Mesenteric fat pad (tissue), 1 donor: ENCODE measurements at regions not wholly inside any gene's neighbourhood (a gene's known extent, or its start where the extent isn't known, plus 50 kb on each side); places are given as distances from the start of the nearest gene placed in this dataset.
"Not testable (repeated sequence)": the region's sequence is repeated elsewhere in the genome, so short reads cannot be mapped to it uniquely, and the experiment has no call there.

Source experiments
- DNase-seq: peaks from one replicate; pipeline ENCODE4 v3.0.0-alpha.2; 2020; ENCODE audit warnings: low spot score
- donor health status: DM: yes; HTN: yes; CAD: no.

DNA sequence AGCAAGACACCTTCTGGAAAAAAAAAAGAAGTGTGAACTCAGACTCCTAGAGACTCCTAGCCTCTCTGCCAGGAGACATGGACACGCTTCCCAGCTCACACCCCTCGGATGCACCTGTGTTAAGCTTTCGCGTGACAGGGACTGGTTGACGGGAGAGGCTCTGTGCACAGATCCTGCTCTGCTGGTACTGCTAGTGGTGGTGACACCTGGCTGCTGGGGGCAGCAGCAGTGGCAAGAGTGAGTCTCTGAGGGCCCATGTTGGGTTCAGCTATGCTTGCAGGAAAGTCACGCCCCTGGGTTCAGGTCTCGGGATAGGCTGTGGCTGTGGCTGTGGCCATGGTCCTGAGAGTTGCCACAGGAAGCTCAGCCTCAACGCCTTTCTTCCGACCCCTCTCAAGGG, 81.1 kb downstream of the XRCC2 start:
- DNase-seq, result peak; percentile 39

DNA sequence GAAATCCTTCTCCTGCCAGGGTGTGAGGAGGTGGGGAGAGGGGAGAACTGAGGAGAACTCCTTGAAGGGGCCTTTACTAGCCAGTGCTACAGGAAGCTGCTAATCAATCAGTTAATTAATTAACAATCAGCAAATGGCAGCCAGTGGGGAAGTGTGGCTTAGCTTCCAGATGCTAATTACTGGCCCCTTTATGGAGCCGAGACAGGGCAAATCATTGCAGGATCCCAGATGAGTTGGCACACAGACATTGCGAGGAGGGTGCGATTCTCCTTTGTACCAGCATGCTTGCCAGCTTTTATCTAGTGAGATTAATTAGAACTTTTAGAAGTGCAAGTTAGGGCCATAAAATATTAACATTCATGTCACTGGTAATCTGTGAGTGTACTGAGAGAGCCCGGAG, 84.0 kb downstream of the XRCC2 start:
- no peak for DNase-seq

GRCh38 chr7:152590481-152590880, 85.5 kb downstream of the XRCC2 start:
- peak; percentile 9 for DNase-seq

DNA sequence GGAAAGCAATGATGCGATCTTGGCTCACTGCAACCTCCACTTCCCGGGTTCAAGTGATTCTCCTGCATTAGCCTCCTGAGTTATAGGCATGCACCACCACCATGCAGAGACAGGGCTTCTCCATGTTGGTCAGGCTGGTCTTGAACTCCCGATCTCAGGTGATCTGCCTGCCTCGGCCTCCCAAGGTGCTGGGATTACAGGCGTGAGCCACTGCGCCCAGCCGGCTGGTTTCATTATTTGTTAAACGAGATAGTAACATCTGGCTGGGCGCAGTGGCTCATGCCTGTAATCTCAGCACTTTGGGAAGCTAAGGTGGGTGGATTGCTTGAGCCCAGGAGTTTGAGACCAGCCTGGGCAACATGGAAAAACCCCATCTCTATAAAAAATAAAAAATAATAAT, 86.1 kb downstream of the XRCC2 start:
- peak; percentile 68 for DNase-seq

DNA sequence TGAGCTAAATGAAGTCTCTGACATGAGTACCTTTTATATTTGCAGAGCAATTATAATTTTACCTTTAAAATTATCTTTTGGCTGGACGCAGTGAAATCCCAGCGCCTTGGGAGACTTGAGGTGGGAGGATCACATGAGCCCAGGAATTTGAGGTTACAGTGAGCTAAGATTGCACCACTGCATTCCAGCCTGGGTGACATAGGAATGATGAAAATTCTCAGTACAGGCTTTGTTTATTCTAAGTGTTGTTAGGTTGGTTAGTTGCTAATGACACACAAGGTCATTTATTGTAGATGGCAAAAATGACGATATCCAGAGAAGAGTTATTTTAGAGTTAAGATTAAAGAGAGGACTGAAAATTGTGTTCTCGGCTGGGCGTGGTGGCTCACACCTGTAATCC, 87.6 kb downstream of the XRCC2 start:
- no peak for DNase-seq

DNA sequence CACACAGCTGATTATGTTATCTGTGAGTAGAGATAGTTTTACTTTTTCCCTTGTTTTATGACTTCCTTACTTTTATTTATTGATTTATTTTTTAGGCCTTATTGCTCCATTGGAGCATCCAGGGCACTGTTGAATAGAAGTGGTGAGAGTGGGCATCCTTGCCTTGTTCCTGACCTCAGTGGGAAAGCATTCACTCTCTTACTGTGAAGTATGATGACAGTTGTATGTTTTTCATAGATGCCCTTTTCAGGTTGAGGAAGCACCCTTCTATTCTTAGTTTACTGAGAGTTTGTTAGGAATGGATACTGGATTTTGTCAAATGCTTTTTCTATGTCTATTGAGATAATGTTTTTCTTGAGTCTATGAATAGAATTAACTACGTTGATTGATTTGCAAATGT, 88.6 kb downstream of the XRCC2 start:
- no peak for DNase-seq

DNA sequence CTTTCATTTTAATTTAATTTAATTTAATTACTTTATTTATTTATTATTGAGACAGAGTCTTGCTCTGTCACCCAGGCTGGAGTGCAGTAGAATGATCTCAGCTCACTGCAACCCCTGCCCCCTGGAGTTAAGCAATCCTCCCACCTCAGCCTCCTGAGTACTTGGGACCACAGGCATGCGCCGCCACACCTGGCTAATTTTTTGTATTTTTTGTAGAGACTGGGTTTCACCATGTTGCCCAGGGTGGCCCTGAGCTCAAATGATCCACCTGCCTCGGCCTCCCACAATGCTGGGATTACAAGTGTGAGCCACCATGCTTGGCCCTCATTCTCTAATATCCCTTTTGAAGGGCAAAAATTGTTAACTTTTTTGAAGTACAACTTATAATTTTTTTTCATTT, 92.9 kb downstream of the XRCC2 start:
- no peak for DNase-seq

DNA sequence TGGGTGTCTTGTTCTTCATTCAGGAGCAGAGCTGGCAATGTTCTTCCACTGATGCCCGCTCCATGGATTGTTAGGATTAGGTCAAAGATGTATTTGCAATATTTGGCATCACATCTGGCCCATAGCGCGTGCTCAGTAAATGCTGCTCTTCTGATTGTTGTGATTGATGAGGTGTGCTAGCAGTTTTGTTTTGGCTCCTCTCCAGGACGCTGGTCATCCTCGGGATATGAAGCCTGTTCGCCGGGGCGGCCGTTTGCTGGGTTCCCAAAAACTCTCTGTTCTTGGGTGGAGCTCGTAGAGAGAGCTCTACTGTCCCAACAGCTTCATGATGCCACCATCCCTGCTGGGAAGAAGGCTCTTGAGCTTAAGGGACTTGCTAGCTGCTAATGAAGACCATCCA, 96.9 kb downstream of the XRCC2 start:
- no peak for DNase-seq

DNA sequence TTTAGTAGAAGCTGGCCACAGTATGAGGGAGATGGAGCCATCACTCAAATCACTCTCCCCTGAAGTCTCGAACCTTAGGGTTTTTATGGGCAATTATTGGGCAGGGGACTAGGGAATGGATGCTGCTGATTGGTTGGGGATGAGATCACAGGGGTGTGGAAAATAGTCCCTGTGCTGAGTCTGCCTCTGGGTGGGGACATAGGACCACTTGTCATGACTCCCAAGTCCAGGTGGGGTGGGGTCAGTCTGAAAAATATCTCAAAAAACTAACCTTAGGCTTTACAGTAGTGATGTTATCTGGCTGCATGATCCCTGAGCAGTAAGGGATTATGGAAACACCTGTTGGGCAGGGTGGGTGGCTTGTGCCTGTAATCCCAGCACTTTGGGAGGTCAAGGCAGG, 98.6 kb downstream of the XRCC2 start:
- no peak for DNase-seq

- no peak for DNase-seq
These were observed 100.9 kb downstream of the XRCC2 start for GRCh38 chr7:152574892-152575548.

DNA sequence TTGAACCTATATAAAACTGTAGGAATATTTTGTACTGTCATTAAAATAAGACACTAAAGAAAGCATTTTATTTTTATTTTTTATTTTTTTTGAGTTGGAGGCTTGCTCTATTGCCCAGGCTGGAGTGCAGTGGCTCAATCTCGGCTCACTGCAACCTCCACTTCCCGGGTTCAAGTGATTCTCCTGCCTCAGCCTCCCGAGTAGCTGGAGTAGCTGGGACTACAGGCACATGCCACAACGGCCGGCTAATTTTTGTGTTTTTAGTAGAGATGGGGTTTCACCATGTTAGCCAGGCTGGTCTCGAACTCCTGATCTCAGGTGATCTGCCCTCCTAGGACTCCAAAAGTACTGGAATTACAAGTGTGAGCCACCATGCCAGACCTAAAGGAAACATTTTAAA, 102.8 kb downstream of the XRCC2 start:
- DNase-seq, result not testable (repeated sequence)

GRCh38 chr7:152572101-152572500, 103.8 kb downstream of the XRCC2 start:
- no peak for DNase-seq

DNA sequence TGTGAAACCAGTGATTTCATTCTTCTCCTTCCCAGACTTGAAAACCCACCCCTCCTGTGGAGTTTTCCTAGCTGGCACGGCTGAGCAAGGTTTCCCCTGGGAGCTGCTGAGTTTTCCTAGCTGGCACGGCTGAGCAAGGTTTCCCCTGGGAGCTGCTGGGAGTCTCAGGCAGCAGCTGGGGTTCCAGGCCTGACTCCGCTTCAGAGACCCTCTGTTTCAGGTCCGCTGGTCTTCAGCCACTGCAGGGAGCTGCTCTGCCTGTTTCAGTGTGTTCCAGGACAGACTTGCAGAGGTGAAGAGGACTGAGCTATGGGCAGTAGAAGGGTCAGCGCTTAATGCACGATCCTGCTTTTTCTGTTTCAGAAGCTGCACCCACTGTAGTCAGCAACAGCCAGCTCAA, 104.9 kb downstream of the XRCC2 start:
- DNase-seq, result no peak

DNA sequence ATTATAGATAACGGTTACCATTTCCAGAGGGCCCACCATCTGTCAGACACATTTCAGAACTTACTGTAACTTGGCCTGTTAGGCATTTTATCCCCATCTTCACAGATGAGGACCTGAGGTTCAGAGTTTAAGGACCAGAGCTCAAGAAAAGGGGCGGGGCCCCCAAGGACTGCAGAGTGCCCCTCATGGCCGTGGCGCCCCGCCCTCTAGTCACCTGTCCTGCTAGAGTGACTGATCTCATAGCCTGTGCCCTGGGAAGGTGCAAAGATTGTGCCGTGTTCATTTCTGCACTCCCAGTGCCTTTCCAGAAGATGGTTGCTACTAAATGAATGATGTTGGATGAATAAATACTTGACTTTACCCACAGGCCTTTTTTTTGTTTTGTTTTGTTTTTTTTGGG, 107.0 kb downstream of the XRCC2 start:
- DNase-seq, result no peak

- no peak for DNase-seq
These were observed 110.2 kb downstream of the XRCC2 start for GRCh38 chr7:152565731-152566130.

DNA sequence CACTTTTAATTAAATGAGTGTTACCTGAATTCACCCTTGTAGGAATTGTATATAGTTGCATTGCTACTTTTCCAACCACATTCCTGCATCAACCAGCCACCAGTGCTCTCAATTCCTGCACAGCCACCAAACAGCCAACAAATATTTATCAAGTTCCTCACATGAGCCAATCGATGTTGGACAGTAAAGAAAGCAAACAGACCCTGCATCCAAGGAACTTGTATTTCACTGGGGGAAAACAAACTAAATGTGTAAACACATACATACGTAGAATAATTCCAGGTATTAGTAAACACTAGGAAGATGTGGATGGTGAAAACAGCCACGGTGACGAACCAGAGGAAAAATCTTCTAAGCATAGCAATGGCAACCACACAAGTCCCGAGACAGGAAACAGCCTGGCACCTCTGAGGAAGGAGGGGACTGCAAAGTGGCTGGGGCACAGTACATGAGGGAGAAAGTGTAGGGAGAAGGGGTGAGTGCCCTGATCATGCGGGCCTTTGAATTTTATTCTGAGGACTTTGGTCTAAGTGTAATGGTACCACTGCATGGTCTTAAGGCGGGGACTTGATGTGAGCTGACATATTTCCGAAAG, 111.2 kb downstream of the XRCC2 start:
- no peak for DNase-seq

- no peak for DNase-seq
These were observed 119.8 kb downstream of the XRCC2 start for GRCh38 chr7:152556013-152556755.

DNA sequence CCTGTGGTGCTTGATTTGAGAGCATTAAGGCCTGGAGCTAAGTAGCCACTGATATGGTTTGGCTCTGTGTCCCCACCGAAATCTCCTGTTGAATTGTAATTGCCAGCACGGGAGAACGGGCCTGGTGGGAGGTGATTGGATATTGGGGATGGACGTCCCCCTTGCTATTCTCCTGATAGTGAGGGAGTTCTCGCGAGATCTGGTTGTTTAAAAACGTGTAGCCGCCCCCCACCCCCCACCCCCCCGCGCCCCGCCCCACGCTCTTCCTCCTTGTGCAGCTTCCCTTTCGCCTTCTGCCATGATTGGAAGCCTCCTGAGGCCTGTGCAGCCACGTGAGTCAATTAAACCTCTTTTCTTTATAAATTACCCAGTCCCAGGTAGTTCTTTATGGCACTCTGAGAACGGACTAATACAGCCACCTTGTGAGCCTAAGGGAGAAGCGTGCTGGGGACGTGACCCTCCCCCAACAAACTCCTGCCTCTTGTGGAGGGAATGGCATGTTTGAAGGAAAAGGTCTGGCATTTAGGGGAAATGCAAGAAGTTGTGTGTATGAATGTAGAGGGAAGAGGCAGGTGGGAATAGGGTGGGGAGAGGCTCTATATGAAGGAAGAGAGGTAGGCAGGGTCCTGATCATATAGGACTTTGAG, 118.0 kb upstream of the KMT2C start:
- no peak for DNase-seq

DNA sequence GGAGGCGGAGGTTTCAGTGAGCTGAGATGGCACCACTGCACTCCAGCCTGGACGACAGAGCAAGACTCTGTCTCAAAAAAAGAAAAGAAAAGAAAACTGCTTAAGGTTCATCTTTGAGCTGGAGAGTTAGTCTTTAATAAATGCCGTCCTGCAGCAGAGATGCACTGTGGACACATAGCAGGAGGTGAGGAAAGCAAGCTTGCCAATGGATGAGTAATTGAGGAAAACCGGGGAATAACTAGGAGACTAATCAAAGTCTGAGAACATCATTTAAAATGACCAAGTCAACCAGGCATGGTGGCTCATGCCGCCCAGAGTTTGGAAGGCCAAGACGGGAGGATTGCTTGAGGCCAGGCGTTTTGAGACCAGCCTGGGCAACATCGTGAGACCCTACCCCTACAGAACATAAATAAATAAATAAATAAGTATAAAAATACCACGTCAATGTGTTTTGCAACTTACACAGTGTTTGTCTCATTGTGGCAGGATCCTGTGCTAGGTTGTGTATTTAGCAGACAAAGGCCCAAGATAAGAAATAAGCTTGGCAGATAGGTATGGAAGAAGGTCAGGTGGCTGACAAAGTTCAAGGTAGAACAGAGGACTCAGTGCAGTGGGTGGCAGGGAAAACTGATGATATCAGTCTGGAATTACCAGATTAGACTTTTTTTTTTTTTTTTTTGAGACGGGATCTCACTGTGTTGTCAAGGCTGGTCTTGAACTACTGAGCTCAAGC, 115.7 kb upstream of the KMT2C start:
- no peak for DNase-seq

GRCh38 chr7:152544971-152545619, 109.3 kb upstream of the KMT2C start:
- DNase-seq, result no peak

GRCh38 chr7:152544481-152544927, 108.7 kb upstream of the KMT2C start:
- DNase-seq, result no peak
